Lower lobe of right lung (tissue), 2 donors: ENCODE measurements at regions not wholly inside any gene's neighbourhood (a gene's known extent, or its start where the extent isn't known, plus 50 kb on each side); places are given as distances from the start of the nearest gene placed in this dataset.

ENCODE experiments used
- ATAC-seq, 2 donors: fragments of 200-7000 bp; cut with Tn5 transposase; one replicate each; pipeline ENCODE4 v1.9.1; 2020 to 2022; ENCODE audit warnings: mild to moderate bottlenecking in 2 of 2, moderate library complexity in 2 of 2
- DNase-seq: peaks from one replicate; pipeline ENCODE4 v3.0.0-alpha.2; 2020
- H3K27ac ChIP-seq: fragments of 200-600 bp; one replicate; pipeline ENCODE4 v1.8.0; 2022
- H3K27me3 ChIP-seq: fragments of 200-600 bp; one replicate; pipeline ENCODE4 v1.8.0; 2022; ENCODE audit warnings: low read depth
- H3K36me3 ChIP-seq: fragments of 200-600 bp; one replicate; pipeline ENCODE4 v1.8.0; 2022; ENCODE audit warnings: mild to moderate bottlenecking
- H3K4me1 ChIP-seq: fragments of 200-600 bp; one replicate; pipeline ENCODE4 v1.8.0; 2022
- H3K4me3 ChIP-seq: fragments of 200-600 bp; one replicate; pipeline ENCODE4 v1.8.0; 2022; ENCODE audit warnings: mild to moderate bottlenecking
- H3K9me3 ChIP-seq: fragments of 200-600 bp; one replicate; pipeline ENCODE4 v1.8.0; 2022
- CTCF ChIP-seq: fragments of 200-600 bp; IDR thresholded peaks from one replicate; pipeline ENCODE4 v1.8.0; 2022; ENCODE audit warnings: antibody characterized with exemption, mild to moderate bottlenecking
- intact Hi-C: fragments of 100-400 bp; cut with DNase I; formaldehyde crosslinking; loops from one replicate; pipeline ENCODE4 v1.11.0; 2022
- donor health status: DM: no; HTN: yes; CAD: no; lungs with severe emphysema.

GRCh38 chr14:48140804-48141203 is 465.4 kb upstream of the MDGA2 start:
- no peaks in the 10 kb centered on the region for H3K36me3 ChIP-seq
- no peak overlapping the region for H3K27ac ChIP-seq
- H3K27me3 ChIP-seq: no peaks in the 10 kb centered on the region
- no peak overlapping the region for H3K4me3 ChIP-seq
- H3K9me3 ChIP-seq: no peaks in the 10 kb centered on the region
- H3K4me1 ChIP-seq: no peaks in the 10 kb centered on the region
- no peak for TF ChIP-seq CTCF
- no peak for ATAC-seq
- intact Hi-C loops: no loop called here
- no peak for DNase-seq

GRCh38 chr14:48129472-48129871 is 454.1 kb upstream of the MDGA2 start:
- TF ChIP-seq CTCF: no peak
- H3K9me3 ChIP-seq: no peaks in the 10 kb centered on the region
- intact Hi-C loops: no loop called here
- H3K36me3 ChIP-seq: no peaks in the 10 kb centered on the region
- no peaks in the 10 kb centered on the region for H3K27me3 ChIP-seq
- H3K27ac ChIP-seq: no peak overlapping the region
- no peak overlapping the region for H3K4me3 ChIP-seq
- H3K4me1 ChIP-seq: no peaks in the 10 kb centered on the region
- ATAC-seq (no peak), DNase-seq (no peak)

- Histone ChIP-seq H3K36me3 (no peaks in the 10 kb centered on the region), H3K27ac (no peak overlapping the region), H3K4me1 (no peaks in the 10 kb centered on the region), H3K4me3 (no peak overlapping the region), H3K9me3 (no peaks in the 10 kb centered on the region), H3K27me3 (no peaks in the 10 kb centered on the region)
- no peak for TF ChIP-seq CTCF
- DNase-seq (no peak), ATAC-seq (no peak)
- intact Hi-C loops: no loop called here
These were observed 452.3 kb upstream of the MDGA2 start for GRCh38 chr14:48127674-48128073.

- no peaks in the 10 kb centered on the region for H3K9me3 ChIP-seq
- no peak for TF ChIP-seq CTCF
- no peak for ATAC-seq
These were observed 450.2 kb upstream of the MDGA2 start for GRCh38 chr14:48125654-48126053.

GRCh38 chr14:48113713-48114112 is 438.3 kb upstream of the MDGA2 start:
- Histone ChIP-seq H3K9me3 (no peaks in the 10 kb centered on the region), H3K27ac (no peak overlapping the region), H3K4me3 (no peak overlapping the region), H3K4me1 (no peaks in the 10 kb centered on the region), H3K36me3 (no peaks in the 10 kb centered on the region), H3K27me3 (no peaks in the 10 kb centered on the region)
- intact Hi-C loops: no loop called here
- DNase-seq: no peak
- no peak for ATAC-seq
- TF ChIP-seq CTCF: no peak

More at GRCh38 chr14:48125654-48126053, 450.2 kb upstream of the MDGA2 start:
- Histone ChIP-seq H3K4me3 (no peak overlapping the region), H3K27me3 (no peaks in the 10 kb centered on the region), H3K36me3 (no peaks in the 10 kb centered on the region), H3K27ac (no peak overlapping the region), H3K4me1 (no peaks in the 10 kb centered on the region)
- no peak for DNase-seq
- intact Hi-C loops: no loop called here

- Histone ChIP-seq H3K4me3 (no peak overlapping the region), H3K27me3 (no peaks in the 10 kb centered on the region), H3K36me3 (no peaks in the 10 kb centered on the region), H3K9me3 (no peaks in the 10 kb centered on the region), H3K4me1 (no peaks in the 10 kb centered on the region), H3K27ac (no peak overlapping the region)
- intact Hi-C loops: no loop called here
- DNase-seq (no peak), ATAC-seq (no peak)
- TF ChIP-seq CTCF: no peak
These were observed 435.7 kb upstream of the MDGA2 start for GRCh38 chr14:48111151-48111550.
